GM12878 (cell line): ENCODE measurements at regions not wholly inside any gene's neighbourhood (a gene's known extent, or its start where the extent isn't known, plus 50 kb on each side); places are given as distances from the start of the nearest gene placed in this dataset.

Experiments
- ATAC-seq: fragments of 200-7000 bp; cut with Tn5 transposase; 3 replicates; pipeline ENCODE4 v1.9.1; 2020; ENCODE audit warnings: mild to moderate bottlenecking, moderate library complexity
- BruUV-seq: library from RNA; stranded (reverse); fragments of 400-500 nt; replicated peaks from 2 replicates; lab custom pipeline; 2021; lab: Mats Ljungman, UMichigan
- CTCF ChIA-PET: fragments of 300-600 bp; sonication (Branson Sonifier 250); formaldehyde crosslinking; extraction: SDS; loops from one replicate; lab custom pipeline; 2021; ENCODE audit warnings: inconsistent platforms; lab: Yijun Ruan, JAX
- POLR2A ChIA-PET: fragments of 350-600 bp; formaldehyde crosslinking; extraction: SDS; loops from one replicate; lab custom pipeline; 2021; ENCODE audit warnings: inconsistent platforms; lab: Charles Lee
- RAD21 ChIA-PET: fragments of 300-600 bp; sonication (Branson Sonifier 250); formaldehyde crosslinking; loops from one replicate; lab custom pipeline; 2023; ENCODE audit warnings: antibody characterized with exemption; ENCODE audit not compliant: unreplicated experiment; lab: Charles Lee
- SMC1A ChIA-PET: fragments of 300-600 bp; sonication (Branson Sonifier 250); formaldehyde crosslinking; loops from one replicate; lab custom pipeline; 2023; ENCODE audit not compliant: unreplicated experiment, uncharacterized antibody; lab: Charles Lee
- DNase-seq: peaks from one replicate; pipeline ENCODE4 v3.0.0-alpha.2; 2011; ENCODE audit warnings: low read depth, low spot score
- FAIRE-seq: peaks from 3 replicates; lab custom pipeline; 2011; peaks lifted over from hg19 to GRCh38; lab: Jason Lieb, UNC
- H2AFZ ChIP-seq: 2 replicates; pipeline ENCODE4 v1.6.0; 2011; ENCODE audit warnings: low read depth, low read length, control low read depth; ENCODE audit not compliant: control insufficient read depth
- H3K27ac ChIP-seq: 2 replicates; pipeline ENCODE4 v1.5.1; 2011; ENCODE audit warnings: control low read depth; ENCODE audit not compliant: control insufficient read depth, insufficient read depth
- H3K27me3 ChIP-seq, 2 experiments: replicated peaks in 1 of 2; 2 replicates each; pipeline versions ENCODE4 v1.6.0 to v1.6.1; 2011; ENCODE audit warnings: low read length in 1 of 2; ENCODE audit not compliant: control insufficient read depth in 2 of 2, insufficient read depth in 2 of 2
- H3K36me3 ChIP-seq, 2 experiments: 2 replicates each; pipeline ENCODE4 v1.5.1; 2011; ENCODE audit warnings: low read length in 1 of 2; ENCODE audit not compliant: control insufficient read depth in 2 of 2, insufficient read depth in 2 of 2
- H3K4me1 ChIP-seq: 2 replicates; pipeline ENCODE4 v1.6.1; 2011; ENCODE audit warnings: mild to moderate bottlenecking, low read length, moderate library complexity, mixed read lengths; ENCODE audit not compliant: control insufficient read depth, insufficient read depth
- H3K4me2 ChIP-seq: 2 replicates; pipeline ENCODE4 v1.6.0; 2011; ENCODE audit warnings: control low read depth; ENCODE audit not compliant: control insufficient read depth, insufficient read depth
- H3K4me3 ChIP-seq: fragments of 200-600 bp; sonication (generic); 2 replicates; pipeline ENCODE4 v1.5.1; 2016
- H3K79me2 ChIP-seq: 2 replicates; pipeline ENCODE4 v1.6.0; 2011; ENCODE audit warnings: low read length; ENCODE audit not compliant: control insufficient read depth, insufficient read depth
- H3K9ac ChIP-seq: 2 replicates; pipeline ENCODE4 v1.8.0; 2011; ENCODE audit warnings: low read length, control low read depth, mixed read lengths; ENCODE audit not compliant: control insufficient read depth, insufficient read depth
- H3K9me3 ChIP-seq: replicated peaks from 3 replicates; pipeline ENCODE4 v1.5.1; 2011; ENCODE audit warnings: mild to moderate bottlenecking, low read length; ENCODE audit not compliant: control insufficient read depth, insufficient read depth
- H4K20me1 ChIP-seq: 2 replicates; pipeline ENCODE4 v1.6.0; 2011; ENCODE audit not compliant: control insufficient read depth, insufficient read depth
- ATF7 ChIP-seq: fragments of 450-650 bp; IDR thresholded peaks from 2 replicates; pipeline ENCODE4 v1.6.1; 2016; ENCODE audit warnings: low read depth, mild to moderate bottlenecking
- BRCA1 ChIP-seq: IDR thresholded peaks from 2 replicates; pipeline ENCODE4 v1.6.1; 2011; ENCODE audit warnings: low read depth, low read length, improper control_type of control experiment
- DPF2 ChIP-seq: fragments of 450-650 bp; IDR thresholded peaks from 2 replicates; pipeline ENCODE4 v1.6.1; 2017; ENCODE audit warnings: mild to moderate bottlenecking
- GATAD2B ChIP-seq: fragments of 450-650 bp; conservative IDR thresholded peaks from 2 replicates; pipeline ENCODE4 v1.6.1; 2017; ENCODE audit warnings: low read depth, mild to moderate bottlenecking, moderate library complexity
- JUNB ChIP-seq: IDR thresholded peaks from 2 replicates; pipeline ENCODE4 v1.6.1; 2016; ENCODE audit warnings: antibody characterized with exemption, mild to moderate bottlenecking
- KAT2A ChIP-seq: conservative IDR thresholded peaks from 2 replicates; pipeline ENCODE4 v1.6.1; 2011; ENCODE audit warnings: low read depth, low read length; ENCODE audit not compliant: control insufficient read depth
- LARP7 ChIP-seq: fragments of 450-650 bp; IDR thresholded peaks from 2 replicates; pipeline ENCODE4 v1.6.1; 2017; ENCODE audit warnings: mild to moderate bottlenecking
- MXI1 ChIP-seq: fragments of 150-350 bp; IDR thresholded peaks from 2 replicates; pipeline ENCODE4 v1.6.1; 2011; ENCODE audit warnings: low read depth, mild to moderate bottlenecking, inconsistent platforms, low read length, improper control_type of control experiment
- PAX8 ChIP-seq: fragments of 450-650 bp; IDR thresholded peaks from 2 replicates; pipeline ENCODE4 v1.6.1; 2017; ENCODE audit warnings: mild to moderate bottlenecking, moderate library complexity
- POLR2AphosphoS5 ChIP-seq: IDR thresholded peaks from 2 replicates; pipeline ENCODE4 v1.6.1; 2011; ENCODE audit warnings: mild to moderate bottlenecking, low read length, inconsistent platforms
- SRF ChIP-seq, 2 experiments: IDR thresholded peaks; 2 replicates each; pipeline ENCODE4 v1.6.1; 2011; ENCODE audit warnings: low read depth in 2 of 2, low read length in 2 of 2, mild to moderate bottlenecking in 1 of 2, moderate library complexity in 1 of 2
- WRNIP1 ChIP-seq: IDR thresholded peaks from 2 replicates; pipeline ENCODE4 v1.6.1; 2011; ENCODE audit warnings: low read depth, low read length, improper control_type of control experiment, borderline replicate concordance
- ZBTB33 ChIP-seq: fragments of 450-650 bp; IDR thresholded peaks from 2 replicates; pipeline ENCODE4 v1.6.1; 2017; ENCODE audit warnings: mild to moderate bottlenecking
- ZNF24 ChIP-seq: fragments of 450-650 bp; IDR thresholded peaks from 2 replicates; pipeline ENCODE4 v1.6.1; 2017; ENCODE audit warnings: antibody characterized with exemption, mild to moderate bottlenecking
- WGBS: methylation state at CpG from one replicate; pipeline ENCODE4 v1.1.6; 2016; ENCODE audit warnings: low lambda C conversion rate; ENCODE audit not compliant: insufficient replicate concordance, insufficient coverage; ENCODE audit errors: missing lambda C conversion rate; 5-methylcytosine and 5-hydroxymethylcytosine counted together
- in situ Hi-C: fragments of 300-500 bp; cut with MboI; formaldehyde crosslinking; loops from 9 replicates; pipeline ENCODE4 v1.14.3; 2018; ENCODE audit warnings: mixed read lengths
- intact Hi-C: fragments of 100-400 bp; cut with micrococcal nuclease; formaldehyde crosslinking; loops from one replicate; pipeline ENCODE4 v1.14.2; 2022; ENCODE audit not compliant: unreplicated experiment
- TF ChIP-seq, protein P1 (sequence below): fragments of 450-650 bp; formaldehyde crosslinking; IDR thresholded peaks from 2 replicates; pipeline ENCODE4 v1.4.0; 2020; ENCODE audit warnings: mild to moderate bottlenecking, moderate library complexity
- TF ChIP-seq, protein P2 (sequence below): fragments of 450-650 bp; IDR thresholded peaks from 2 replicates; pipeline ENCODE4 v1.6.1; 2017; ENCODE audit warnings: low read depth, mild to moderate bottlenecking, moderate library complexity
- TF ChIP-seq, protein P3 (sequence below): fragments of 450-650 bp; IDR thresholded peaks from 2 replicates; pipeline ENCODE4 v1.6.1; 2014; ENCODE audit warnings: mild to moderate bottlenecking

DNA sequence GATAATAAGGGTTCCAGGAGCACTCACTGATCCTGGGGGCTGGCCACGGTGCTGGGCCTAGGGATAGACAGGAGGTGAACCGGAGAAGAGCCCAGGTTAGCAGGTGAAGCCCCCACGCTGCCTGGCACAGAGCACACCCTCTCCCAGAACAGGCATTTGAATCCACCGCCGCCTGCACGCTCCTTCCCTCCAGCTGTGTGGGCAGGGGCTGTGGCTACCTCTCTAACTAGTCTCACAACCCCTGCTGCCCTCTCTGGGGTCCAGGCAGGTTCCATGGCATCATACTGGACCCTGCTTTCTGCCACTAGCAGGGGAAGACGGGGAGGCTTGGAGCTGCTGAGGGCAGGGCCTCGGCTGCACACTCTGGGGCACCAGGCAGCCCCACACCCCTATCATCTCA, 358.0 kb downstream of the CTTN start (continued):
- TF ChIP-seq, protein P1, sequence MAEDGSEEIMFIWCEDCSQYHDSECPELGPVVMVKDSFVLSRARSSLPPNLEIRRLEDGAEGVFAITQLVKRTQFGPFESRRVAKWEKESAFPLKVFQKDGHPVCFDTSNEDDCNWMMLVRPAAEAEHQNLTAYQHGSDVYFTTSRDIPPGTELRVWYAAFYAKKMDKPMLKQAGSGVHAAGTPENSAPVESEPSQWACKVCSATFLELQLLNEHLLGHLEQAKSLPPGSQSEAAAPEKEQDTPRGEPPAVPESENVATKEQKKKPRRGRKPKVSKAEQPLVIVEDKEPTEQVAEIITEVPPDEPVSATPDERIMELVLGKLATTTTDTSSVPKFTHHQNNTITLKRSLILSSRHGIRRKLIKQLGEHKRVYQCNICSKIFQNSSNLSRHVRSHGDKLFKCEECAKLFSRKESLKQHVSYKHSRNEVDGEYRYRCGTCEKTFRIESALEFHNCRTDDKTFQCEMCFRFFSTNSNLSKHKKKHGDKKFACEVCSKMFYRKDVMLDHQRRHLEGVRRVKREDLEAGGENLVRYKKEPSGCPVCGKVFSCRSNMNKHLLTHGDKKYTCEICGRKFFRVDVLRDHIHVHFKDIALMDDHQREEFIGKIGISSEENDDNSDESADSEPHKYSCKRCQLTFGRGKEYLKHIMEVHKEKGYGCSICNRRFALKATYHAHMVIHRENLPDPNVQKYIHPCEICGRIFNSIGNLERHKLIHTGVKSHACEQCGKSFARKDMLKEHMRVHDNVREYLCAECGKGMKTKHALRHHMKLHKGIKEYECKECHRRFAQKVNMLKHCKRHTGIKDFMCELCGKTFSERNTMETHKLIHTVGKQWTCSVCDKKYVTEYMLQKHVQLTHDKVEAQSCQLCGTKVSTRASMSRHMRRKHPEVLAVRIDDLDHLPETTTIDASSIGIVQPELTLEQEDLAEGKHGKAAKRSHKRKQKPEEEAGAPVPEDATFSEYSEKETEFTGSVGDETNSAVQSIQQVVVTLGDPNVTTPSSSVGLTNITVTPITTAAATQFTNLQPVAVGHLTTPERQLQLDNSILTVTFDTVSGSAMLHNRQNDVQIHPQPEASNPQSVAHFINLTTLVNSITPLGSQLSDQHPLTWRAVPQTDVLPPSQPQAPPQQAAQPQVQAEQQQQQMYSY (CRISPR knock-in tag), result no peak

- ATAC-seq (no peak), DNase-seq (no peak), FAIRE-seq (no peak)
- RAD21 ChIA-PET, result no interaction called here
- no TSS peak for BruUV-seq
- Histone ChIP-seq H3K9ac (no peak overlapping the region), H3K36me3 (no peaks in the 10 kb centered on the region), H3K4me1 (no peaks in the 10 kb centered on the region), H4K20me1 (no peaks in the 10 kb centered on the region), H2AFZ (no peak overlapping the region), H3K79me2 (no peaks in the 10 kb centered on the region), H3K4me2 (no peak overlapping the region), H3K27me3 (no peaks in the 10 kb centered on the region; a peak in 2 of 4 replicates), H3K9me3 (no peaks in the 10 kb centered on the region; the same call in 2 of the 3 replicates), H3K4me3 (no peak overlapping the region), H3K27ac (no peak overlapping the region)
- POLR2A ChIA-PET, result no interaction called here
- in situ Hi-C loops (loop anchor here (5.0 kb wide), 1 partner anchor 289 kb away; no protein-coding TSS in a partner anchor), intact Hi-C loops (no loop called here)
- WGBS, result 21% methylated on average over 7 of the region's 7 CpGs
- SMC1A ChIA-PET, result interaction anchor here (0.6 kb wide), 1 partner anchor 274 kb away, joined by 3 read pairs; no protein-coding TSS in a partner anchor
- CTCF ChIA-PET, result interaction anchor here (0.6 to 2.9 kb wide), 5 partner anchors 25 to 737 kb away, joined by 3 to 13 read pairs (median 3); no protein-coding TSS in a partner anchor
- TF ChIP-seq, protein P2, sequence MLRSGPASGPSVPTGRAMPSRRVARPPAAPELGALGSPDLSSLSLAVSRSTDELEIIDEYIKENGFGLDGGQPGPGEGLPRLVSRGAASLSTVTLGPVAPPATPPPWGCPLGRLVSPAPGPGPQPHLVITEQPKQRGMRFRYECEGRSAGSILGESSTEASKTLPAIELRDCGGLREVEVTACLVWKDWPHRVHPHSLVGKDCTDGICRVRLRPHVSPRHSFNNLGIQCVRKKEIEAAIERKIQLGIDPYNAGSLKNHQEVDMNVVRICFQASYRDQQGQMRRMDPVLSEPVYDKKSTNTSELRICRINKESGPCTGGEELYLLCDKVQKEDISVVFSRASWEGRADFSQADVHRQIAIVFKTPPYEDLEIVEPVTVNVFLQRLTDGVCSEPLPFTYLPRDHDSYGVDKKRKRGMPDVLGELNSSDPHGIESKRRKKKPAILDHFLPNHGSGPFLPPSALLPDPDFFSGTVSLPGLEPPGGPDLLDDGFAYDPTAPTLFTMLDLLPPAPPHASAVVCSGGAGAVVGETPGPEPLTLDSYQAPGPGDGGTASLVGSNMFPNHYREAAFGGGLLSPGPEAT, result no peak
- TF ChIP-seq JUNB (no peak), ZNF24 (no peak), GATAD2B (no peak), ATF7 (no peak), KAT2A (no peak), DPF2 (no peak), ZBTB33 (no peak), PAX8 (no peak), MXI1 (no peak), LARP7 (no peak), SRF (IDR thresholded peaks at IDR 0.05; ENCODE audit: low read depth in 2 of 2, low read length in 2 of 2) (no peak), POLR2AphosphoS5 (no peak), WRNIP1 (no peak), BRCA1 (no peak)
- TF ChIP-seq, protein P3, sequence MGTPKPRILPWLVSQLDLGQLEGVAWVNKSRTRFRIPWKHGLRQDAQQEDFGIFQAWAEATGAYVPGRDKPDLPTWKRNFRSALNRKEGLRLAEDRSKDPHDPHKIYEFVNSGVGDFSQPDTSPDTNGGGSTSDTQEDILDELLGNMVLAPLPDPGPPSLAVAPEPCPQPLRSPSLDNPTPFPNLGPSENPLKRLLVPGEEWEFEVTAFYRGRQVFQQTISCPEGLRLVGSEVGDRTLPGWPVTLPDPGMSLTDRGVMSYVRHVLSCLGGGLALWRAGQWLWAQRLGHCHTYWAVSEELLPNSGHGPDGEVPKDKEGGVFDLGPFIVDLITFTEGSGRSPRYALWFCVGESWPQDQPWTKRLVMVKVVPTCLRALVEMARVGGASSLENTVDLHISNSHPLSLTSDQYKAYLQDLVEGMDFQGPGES, result no peak
Observed at GRCh38 chr11:70756756-70757155, 358.4 kb downstream of the CTTN start.
